ENCODE measurements at regions not wholly inside any gene's neighbourhood (a gene's known extent, or its start where the extent isn't known, plus 50 kb on each side); places are given as distances from the start of the nearest gene placed in this dataset.

DNA sequence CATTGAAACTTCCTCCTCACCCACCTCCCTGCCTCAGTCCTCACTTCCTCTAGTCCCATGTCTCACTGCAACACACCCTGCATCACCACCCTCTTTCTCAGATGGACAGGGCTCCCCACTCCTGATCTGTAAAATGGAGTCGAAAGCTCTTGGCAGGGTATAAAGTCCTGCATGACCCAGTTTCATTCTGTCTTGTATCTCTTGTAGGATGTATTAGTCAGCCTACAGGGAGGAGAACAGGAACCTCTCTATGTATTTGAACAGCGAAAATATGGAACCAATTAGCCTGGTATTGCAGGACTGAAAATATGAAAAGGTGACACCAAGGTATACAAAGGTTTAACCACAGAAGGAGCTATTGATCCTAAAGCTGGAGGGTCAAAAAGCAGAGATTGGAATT is 156.9 kb upstream of the SNX19 start:
- TF ChIP-seq, protein P1, sequence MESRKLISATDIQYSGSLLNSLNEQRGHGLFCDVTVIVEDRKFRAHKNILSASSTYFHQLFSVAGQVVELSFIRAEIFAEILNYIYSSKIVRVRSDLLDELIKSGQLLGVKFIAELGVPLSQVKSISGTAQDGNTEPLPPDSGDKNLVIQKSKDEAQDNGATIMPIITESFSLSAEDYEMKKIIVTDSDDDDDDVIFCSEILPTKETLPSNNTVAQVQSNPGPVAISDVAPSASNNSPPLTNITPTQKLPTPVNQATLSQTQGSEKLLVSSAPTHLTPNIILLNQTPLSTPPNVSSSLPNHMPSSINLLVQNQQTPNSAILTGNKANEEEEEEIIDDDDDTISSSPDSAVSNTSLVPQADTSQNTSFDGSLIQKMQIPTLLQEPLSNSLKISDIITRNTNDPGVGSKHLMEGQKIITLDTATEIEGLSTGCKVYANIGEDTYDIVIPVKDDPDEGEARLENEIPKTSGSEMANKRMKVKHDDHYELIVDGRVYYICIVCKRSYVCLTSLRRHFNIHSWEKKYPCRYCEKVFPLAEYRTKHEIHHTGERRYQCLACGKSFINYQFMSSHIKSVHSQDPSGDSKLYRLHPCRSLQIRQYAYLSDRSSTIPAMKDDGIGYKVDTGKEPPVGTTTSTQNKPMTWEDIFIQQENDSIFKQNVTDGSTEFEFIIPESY (CRISPR knock-in tag; IDR thresholded peaks at IDR 0.05) = no peak
- TF ChIP-seq ERF (CRISPR knock-in tag; IDR thresholded peaks at IDR 0.05) = no peak
- TF ChIP-seq, protein P2, sequence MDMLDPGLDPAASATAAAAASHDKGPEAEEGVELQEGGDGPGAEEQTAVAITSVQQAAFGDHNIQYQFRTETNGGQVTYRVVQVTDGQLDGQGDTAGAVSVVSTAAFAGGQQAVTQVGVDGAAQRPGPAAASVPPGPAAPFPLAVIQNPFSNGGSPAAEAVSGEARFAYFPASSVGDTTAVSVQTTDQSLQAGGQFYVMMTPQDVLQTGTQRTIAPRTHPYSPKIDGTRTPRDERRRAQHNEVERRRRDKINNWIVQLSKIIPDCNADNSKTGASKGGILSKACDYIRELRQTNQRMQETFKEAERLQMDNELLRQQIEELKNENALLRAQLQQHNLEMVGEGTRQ (CRISPR knock-in tag; IDR thresholded peaks at IDR 0.05) = no peak
- no peak for TF ChIP-seq POLR2A (conservative IDR thresholded peaks at IDR 0.05)
- no peak for TF ChIP-seq ZZZ3 (IDR thresholded peaks at IDR 0.05)
- TF ChIP-seq PHB (CRISPR knock-in tag; IDR thresholded peaks at IDR 0.05) = no peak
- TF ChIP-seq POLR2AphosphoS5 (IDR thresholded peaks at IDR 0.05; ENCODE audit: control insufficient read depth, insufficient read depth, low read depth, low read length) = no peak
- TF ChIP-seq, protein P3, sequence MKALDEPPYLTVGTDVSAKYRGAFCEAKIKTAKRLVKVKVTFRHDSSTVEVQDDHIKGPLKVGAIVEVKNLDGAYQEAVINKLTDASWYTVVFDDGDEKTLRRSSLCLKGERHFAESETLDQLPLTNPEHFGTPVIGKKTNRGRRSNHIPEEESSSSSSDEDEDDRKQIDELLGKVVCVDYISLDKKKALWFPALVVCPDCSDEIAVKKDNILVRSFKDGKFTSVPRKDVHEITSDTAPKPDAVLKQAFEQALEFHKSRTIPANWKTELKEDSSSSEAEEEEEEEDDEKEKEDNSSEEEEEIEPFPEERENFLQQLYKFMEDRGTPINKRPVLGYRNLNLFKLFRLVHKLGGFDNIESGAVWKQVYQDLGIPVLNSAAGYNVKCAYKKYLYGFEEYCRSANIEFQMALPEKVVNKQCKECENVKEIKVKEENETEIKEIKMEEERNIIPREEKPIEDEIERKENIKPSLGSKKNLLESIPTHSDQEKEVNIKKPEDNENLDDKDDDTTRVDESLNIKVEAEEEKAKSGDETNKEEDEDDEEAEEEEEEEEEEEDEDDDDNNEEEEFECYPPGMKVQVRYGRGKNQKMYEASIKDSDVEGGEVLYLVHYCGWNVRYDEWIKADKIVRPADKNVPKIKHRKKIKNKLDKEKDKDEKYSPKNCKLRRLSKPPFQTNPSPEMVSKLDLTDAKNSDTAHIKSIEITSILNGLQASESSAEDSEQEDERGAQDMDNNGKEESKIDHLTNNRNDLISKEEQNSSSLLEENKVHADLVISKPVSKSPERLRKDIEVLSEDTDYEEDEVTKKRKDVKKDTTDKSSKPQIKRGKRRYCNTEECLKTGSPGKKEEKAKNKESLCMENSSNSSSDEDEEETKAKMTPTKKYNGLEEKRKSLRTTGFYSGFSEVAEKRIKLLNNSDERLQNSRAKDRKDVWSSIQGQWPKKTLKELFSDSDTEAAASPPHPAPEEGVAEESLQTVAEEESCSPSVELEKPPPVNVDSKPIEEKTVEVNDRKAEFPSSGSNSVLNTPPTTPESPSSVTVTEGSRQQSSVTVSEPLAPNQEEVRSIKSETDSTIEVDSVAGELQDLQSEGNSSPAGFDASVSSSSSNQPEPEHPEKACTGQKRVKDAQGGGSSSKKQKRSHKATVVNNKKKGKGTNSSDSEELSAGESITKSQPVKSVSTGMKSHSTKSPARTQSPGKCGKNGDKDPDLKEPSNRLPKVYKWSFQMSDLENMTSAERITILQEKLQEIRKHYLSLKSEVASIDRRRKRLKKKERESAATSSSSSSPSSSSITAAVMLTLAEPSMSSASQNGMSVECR (CRISPR knock-in tag; IDR thresholded peaks at IDR 0.05) = no peak
- TF ChIP-seq, protein P4, sequence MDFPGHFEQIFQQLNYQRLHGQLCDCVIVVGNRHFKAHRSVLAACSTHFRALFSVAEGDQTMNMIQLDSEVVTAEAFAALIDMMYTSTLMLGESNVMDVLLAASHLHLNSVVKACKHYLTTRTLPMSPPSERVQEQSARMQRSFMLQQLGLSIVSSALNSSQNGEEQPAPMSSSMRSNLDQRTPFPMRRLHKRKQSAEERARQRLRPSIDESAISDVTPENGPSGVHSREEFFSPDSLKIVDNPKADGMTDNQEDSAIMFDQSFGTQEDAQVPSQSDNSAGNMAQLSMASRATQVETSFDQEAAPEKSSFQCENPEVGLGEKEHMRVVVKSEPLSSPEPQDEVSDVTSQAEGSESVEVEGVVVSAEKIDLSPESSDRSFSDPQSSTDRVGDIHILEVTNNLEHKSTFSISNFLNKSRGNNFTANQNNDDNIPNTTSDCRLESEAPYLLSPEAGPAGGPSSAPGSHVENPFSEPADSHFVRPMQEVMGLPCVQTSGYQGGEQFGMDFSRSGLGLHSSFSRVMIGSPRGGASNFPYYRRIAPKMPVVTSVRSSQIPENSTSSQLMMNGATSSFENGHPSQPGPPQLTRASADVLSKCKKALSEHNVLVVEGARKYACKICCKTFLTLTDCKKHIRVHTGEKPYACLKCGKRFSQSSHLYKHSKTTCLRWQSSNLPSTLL (IDR thresholded peaks at IDR 0.05) = no peak
- no peak for TF ChIP-seq CREB1 (IDR thresholded peaks at IDR 0.05)
- TF ChIP-seq CREB1 (CRISPR knock-in tag; IDR thresholded peaks at IDR 0.05) = no peak

All from K562 (cell line).